Left lung (tissue), 4 donors: ENCODE measurements at regions not wholly inside any gene's neighbourhood (a gene's known extent, or its start where the extent isn't known, plus 50 kb on each side); places are given as distances from the start of the nearest gene placed in this dataset.
A peak's percentile ranks its signal among the peaks of the same experiment; 100 is the strongest.

Experiments used
- ATAC-seq: fragments of 200-7000 bp; cut with Tn5 transposase; one replicate; pipeline ENCODE4 v1.9.1; 2020; ENCODE audit warnings: moderate library complexity
- DNase-seq, 4 donors: peaks; one replicate each; pipeline ENCODE4 v3.0.0-alpha.2; 2013 to 2020
- H3K27ac ChIP-seq, 2 donors: fragments of 200-600 bp; sonication (generic) in 1 of 2; one replicate each; pipeline versions ENCODE4 v1.5.0 to v1.8.0; 2020 to 2021
- H3K27me3 ChIP-seq, 2 donors: fragments of 200-600 bp; sonication (generic) in 1 of 2; one replicate each; pipeline versions ENCODE4 v1.5.0 to v1.8.0; 2020 to 2021
- H3K36me3 ChIP-seq, 2 donors: fragments of 200-600 bp; sonication (generic) in 1 of 2; one replicate each; pipeline versions ENCODE4 v1.5.0 to v1.8.0; 2020 to 2021
- H3K4me1 ChIP-seq, 2 donors: fragments of 200-600 bp; one replicate each; pipeline ENCODE4 v1.8.0; 2021
- H3K4me3 ChIP-seq, 2 donors: fragments of 200-600 bp; sonication (generic) in 1 of 2; one replicate each; pipeline versions ENCODE4 v1.5.0 to v1.8.0; 2020 to 2021; ENCODE audit warnings: mild to moderate bottlenecking in 1 of 2
- H3K9me3 ChIP-seq, 2 donors: fragments of 200-600 bp; sonication (generic) in 1 of 2; one replicate each; pipeline versions ENCODE4 v1.5.0 to v1.8.0; 2020 to 2021
- intact Hi-C, 2 donors: fragments of 100-400 bp; cut with DNase I; formaldehyde crosslinking; loops; one replicate each; pipeline versions ENCODE4 v1.11.2 to v1.14.2; 2022
- TF ChIP-seq, protein P1 (sequence below), 2 donors: fragments of 200-600 bp; sonication (generic) in 1 of 2; IDR thresholded peaks; one replicate each; pipeline versions ENCODE4 v1.5.0 to v1.8.0; 2021; ENCODE audit warnings: antibody characterized with exemption in 2 of 2
- donor health status: DM: no; HTN: yes; CAD: no.
- donor health status: DM: no; HTN: no; CAD: no.

DNA sequence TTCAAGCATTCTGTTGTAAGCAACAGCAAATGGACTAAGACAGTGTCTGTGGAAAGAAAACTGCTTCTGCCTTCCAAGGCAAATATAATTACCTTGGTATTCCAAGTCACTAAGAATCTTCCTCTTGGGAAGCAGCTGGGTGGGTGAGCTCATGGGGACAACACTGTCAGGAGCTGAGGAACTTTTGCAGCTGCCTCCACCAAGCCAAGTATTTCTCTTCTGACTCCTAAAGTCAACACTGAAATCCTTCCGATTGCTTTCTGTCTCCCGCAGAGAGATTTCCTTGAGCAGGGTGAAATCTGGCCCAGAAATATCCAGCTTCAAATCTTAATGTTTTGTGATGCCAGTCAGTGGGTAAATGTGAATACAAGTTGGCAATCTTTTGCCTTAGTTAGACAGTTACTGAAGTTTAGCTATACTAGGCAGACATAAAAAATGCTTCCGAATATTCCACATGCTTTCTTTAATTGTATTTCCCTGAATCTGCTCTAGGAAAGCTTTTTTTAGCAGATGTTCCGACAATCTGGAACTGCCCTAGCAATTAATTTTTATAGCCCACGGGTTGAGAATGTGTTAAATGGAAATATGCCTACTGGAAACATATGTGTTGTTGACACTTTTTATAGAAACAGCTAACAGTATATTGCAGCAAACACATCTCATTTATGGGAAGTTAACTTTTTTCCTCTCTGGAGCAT lies 369.9 kb upstream of the DAB2 start:
- intact Hi-C loops = no loop called here
- Histone ChIP-seq H3K4me3 (no peak overlapping the region), H3K9me3 (no peaks in the 10 kb centered on the region), H3K36me3 (no peaks in the 10 kb centered on the region), H3K27me3 (no peaks in the 10 kb centered on the region), H3K4me1 (no peaks in the 10 kb centered on the region), H3K27ac (no peak overlapping the region)
- ATAC-seq = no peak
- TF ChIP-seq, protein P1, sequence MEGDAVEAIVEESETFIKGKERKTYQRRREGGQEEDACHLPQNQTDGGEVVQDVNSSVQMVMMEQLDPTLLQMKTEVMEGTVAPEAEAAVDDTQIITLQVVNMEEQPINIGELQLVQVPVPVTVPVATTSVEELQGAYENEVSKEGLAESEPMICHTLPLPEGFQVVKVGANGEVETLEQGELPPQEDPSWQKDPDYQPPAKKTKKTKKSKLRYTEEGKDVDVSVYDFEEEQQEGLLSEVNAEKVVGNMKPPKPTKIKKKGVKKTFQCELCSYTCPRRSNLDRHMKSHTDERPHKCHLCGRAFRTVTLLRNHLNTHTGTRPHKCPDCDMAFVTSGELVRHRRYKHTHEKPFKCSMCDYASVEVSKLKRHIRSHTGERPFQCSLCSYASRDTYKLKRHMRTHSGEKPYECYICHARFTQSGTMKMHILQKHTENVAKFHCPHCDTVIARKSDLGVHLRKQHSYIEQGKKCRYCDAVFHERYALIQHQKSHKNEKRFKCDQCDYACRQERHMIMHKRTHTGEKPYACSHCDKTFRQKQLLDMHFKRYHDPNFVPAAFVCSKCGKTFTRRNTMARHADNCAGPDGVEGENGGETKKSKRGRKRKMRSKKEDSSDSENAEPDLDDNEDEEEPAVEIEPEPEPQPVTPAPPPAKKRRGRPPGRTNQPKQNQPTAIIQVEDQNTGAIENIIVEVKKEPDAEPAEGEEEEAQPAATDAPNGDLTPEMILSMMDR (IDR thresholded peaks at IDR 0.05) = no peak
- DNase-seq = peak in 1 of 4 donors; percentile 28

DNA sequence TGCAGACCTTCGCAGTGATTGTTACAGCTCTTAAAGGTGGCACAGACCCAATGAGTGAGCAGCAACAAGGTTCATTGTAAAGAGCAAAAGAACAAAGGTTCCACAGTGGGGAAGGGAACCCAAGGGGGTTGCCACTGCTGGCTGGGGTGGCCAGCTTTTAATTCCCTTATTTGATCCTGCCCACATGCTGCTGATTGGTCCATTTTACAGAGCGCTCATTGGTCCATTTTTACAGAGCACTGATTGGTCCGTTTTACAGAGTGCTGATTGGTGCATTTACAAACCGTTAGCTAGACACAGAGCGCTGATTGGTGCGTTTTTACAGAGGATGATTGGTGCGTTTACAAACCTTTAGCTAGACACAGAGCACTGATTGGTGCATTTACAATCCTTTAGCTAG lies 360.6 kb upstream of the DAB2 start:
- TF ChIP-seq, protein P1 (IDR thresholded peaks at IDR 0.05) = no peak
- Histone ChIP-seq H3K27ac (no peak overlapping the region), H3K27me3 (no peaks in the 10 kb centered on the region), H3K36me3 (no peaks in the 10 kb centered on the region), H3K4me1 (no peaks in the 10 kb centered on the region), H3K9me3 (peaks cover 0 to 2% of the 10 kb centered on the region in 2 donors), H3K4me3 (no peak overlapping the region)
- no peak for ATAC-seq
- DNase-seq = no peak
- intact Hi-C loops = no loop called here

DNA sequence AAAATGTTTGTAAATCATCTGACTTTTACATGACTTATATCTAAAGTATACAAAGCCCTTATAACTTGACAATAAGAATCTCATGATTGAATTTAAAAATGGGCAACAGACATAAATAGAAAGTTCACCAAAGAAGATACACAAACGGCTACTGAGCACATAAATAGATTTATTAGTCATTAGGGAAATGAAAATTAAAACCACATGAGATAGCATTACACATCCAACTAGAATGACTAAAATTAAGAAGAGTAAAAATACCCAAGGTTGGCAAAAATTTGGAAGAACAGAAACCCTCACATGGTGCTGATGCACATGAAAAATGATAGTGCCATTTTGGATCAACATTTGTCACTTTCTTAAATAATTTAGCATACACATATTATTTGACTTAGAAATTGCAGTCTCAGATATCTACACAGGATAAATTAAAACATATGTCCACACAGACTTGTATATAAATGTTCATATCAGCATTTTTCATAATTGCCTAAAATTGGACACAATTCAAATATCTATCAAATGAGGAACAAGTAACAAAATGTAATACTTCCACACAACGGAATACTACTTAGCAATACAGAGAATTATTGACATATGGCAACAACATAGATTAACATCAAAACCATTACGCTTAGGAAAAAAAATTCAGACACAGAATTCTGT lies 359.1 kb upstream of the DAB2 start:
- intact Hi-C loops = no loop called here
- Histone ChIP-seq H3K4me3 (no peak overlapping the region), H3K36me3 (no peaks in the 10 kb centered on the region), H3K27me3 (no peaks in the 10 kb centered on the region), H3K9me3 (peaks cover 0 to 2% of the 10 kb centered on the region in 2 donors), H3K4me1 (no peaks in the 10 kb centered on the region), H3K27ac (no peak overlapping the region)
- DNase-seq (no peak), ATAC-seq (no peak)
- TF ChIP-seq, protein P1 (IDR thresholded peaks at IDR 0.05) = no peak

DNA sequence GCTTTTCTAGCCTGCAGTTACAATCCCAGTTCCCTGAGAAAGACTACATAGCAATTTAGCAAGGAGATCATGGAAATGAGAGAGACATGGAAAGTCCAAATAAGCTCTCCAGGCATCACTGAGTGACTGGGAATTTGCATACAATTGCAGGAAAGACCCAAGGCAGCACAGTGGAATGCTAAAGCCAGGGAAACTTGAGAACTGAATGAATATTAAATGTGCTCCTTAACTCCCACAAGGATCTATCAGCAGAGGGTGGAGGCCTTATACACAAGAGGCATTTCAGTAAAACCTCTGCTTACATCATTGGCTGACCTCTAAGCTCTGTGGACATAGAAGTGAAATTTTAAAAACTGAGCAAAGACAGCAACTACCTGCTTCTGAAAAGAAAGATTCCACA lies 355.6 kb upstream of the DAB2 start:
- DNase-seq = no peak
- H3K4me1 ChIP-seq = no peaks in the 10 kb centered on the region
- no peaks in the 10 kb centered on the region for H3K9me3 ChIP-seq
- TF ChIP-seq, protein P1 (IDR thresholded peaks at IDR 0.05) = no peak
- ATAC-seq = no peak
- intact Hi-C loops = no loop called here
- no peaks in the 10 kb centered on the region for H3K36me3 ChIP-seq
- no peak overlapping the region for H3K4me3 ChIP-seq
- H3K27ac ChIP-seq = no peak overlapping the region
- no peaks in the 10 kb centered on the region for H3K27me3 ChIP-seq

DNA sequence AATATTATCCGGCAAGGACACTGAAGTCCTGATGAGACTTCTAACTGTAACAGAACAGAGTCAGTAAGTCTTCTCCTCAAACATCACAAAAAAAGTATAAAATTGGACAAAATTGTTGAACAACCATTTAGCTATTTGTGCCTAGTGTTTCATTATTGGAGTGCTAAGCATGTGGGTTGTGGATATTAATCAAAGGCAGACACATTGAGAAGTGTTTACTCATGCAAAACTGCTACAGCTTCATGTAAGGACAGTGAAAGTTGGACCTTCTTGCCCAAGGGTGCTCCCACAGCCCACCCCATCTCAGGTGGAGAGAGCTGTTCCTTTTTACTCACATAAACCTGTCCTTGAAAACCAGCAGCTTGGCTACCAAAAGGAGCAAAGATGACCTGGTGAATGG lies 355.1 kb upstream of the DAB2 start:
- H3K4me3 ChIP-seq = no peak overlapping the region
- DNase-seq (no peak), ATAC-seq (no peak)
- H3K27ac ChIP-seq = no peak overlapping the region
- no peaks in the 10 kb centered on the region for H3K27me3 ChIP-seq
- no peaks in the 10 kb centered on the region for H3K4me1 ChIP-seq
- H3K36me3 ChIP-seq = no peaks in the 10 kb centered on the region
- no peaks in the 10 kb centered on the region for H3K9me3 ChIP-seq
- TF ChIP-seq, protein P1 (IDR thresholded peaks at IDR 0.05) = no peak
- intact Hi-C loops = no loop called here
